Mucosa of descending colon (tissue), 3 donors: ENCODE measurements at regions not wholly inside any gene's neighbourhood (a gene's known extent, or its start where the extent isn't known, plus 50 kb on each side); places are given as distances from the start of the nearest gene placed in this dataset.

Experiments used
- ATAC-seq: fragments of 200-7000 bp; cut with Tn5 transposase; one replicate; pipeline ENCODE4 v1.9.1; 2020; ENCODE audit warnings: mild to moderate bottlenecking, moderate library complexity
- DNase-seq, 3 donors: peaks; one replicate each; pipeline ENCODE4 v3.0.0-alpha.2; 2020
- H3K36me3 ChIP-seq: fragments of 200-600 bp; one replicate; pipeline ENCODE4 v1.8.0; 2021; ENCODE audit warnings: low read depth, mild to moderate bottlenecking
- H3K4me1 ChIP-seq: fragments of 200-600 bp; one replicate; pipeline ENCODE4 v1.8.0; 2021; ENCODE audit warnings: low read depth, mild to moderate bottlenecking
- H3K4me3 ChIP-seq: fragments of 200-600 bp; one replicate; pipeline ENCODE4 v1.8.0; 2021; ENCODE audit warnings: mild to moderate bottlenecking
- H3K9me3 ChIP-seq: fragments of 200-600 bp; one replicate; pipeline ENCODE4 v1.8.0; 2021; ENCODE audit warnings: mild to moderate bottlenecking
- CTCF ChIP-seq: fragments of 200-600 bp; IDR thresholded peaks from one replicate; pipeline ENCODE4 v1.8.0; 2022; ENCODE audit warnings: antibody characterized with exemption, mild to moderate bottlenecking
- intact Hi-C, 2 donors: fragments of 100-400 bp; cut with DNase I in 1 of 2; cut with micrococcal nuclease in 1 of 2; formaldehyde crosslinking; loops; one replicate each; pipeline versions ENCODE4 v1.11.0 to v1.11.1; 2022; cut with DNase I, micrococcal nuclease
- donor health status: DM: no; HTN: no; CAD: no; lungs with moderate emphysema.
- donor health status: DM: no; HTN: no; CAD: no.
- donor health status: DM: no; HTN: yes; CAD: no.

- intact Hi-C loops: no loop called here
- Histone ChIP-seq H3K9me3 (no peaks in the 10 kb centered on the region), H3K4me1 (no peaks in the 10 kb centered on the region), H3K36me3 (no peaks in the 10 kb centered on the region), H3K4me3 (no peak overlapping the region)
- DNase-seq (no peak), ATAC-seq (no peak)
- TF ChIP-seq CTCF: no peak
Observed at GRCh38 chr7:119438315-119438714, 834.7 kb upstream of the KCND2 start.

GRCh38 chr7:119439192-119439591 lies 833.8 kb upstream of the KCND2 start:
- Histone ChIP-seq H3K9me3 (no peaks in the 10 kb centered on the region), H3K4me3 (no peak overlapping the region), H3K36me3 (no peaks in the 10 kb centered on the region), H3K4me1 (no peaks in the 10 kb centered on the region)
- ATAC-seq (no peak), DNase-seq (no peak)
- intact Hi-C loops: no loop called here
- no peak for TF ChIP-seq CTCF

GRCh38 chr7:119452401-119452800 lies 820.6 kb upstream of the KCND2 start:
- H3K9me3 ChIP-seq: no peaks in the 10 kb centered on the region
- ATAC-seq: no peak
- H3K36me3 ChIP-seq: no peaks in the 10 kb centered on the region
- no peak for DNase-seq
- TF ChIP-seq CTCF: no peak
- no peaks in the 10 kb centered on the region for H3K4me1 ChIP-seq
- H3K4me3 ChIP-seq: no peak overlapping the region
- intact Hi-C loops: no loop called here

- DNase-seq: no peak
Observed at GRCh38 chr7:119465798-119466305, 807.1 kb upstream of the KCND2 start.

GRCh38 chr7:119472408-119473038 lies 800.5 kb upstream of the KCND2 start:
- intact Hi-C loops: no loop called here
- no peaks in the 10 kb centered on the region for H3K9me3 ChIP-seq
- TF ChIP-seq CTCF: no peak
- H3K36me3 ChIP-seq: no peaks in the 10 kb centered on the region
- no peak overlapping the region for H3K4me3 ChIP-seq
- peak; percentile 88 for ATAC-seq
- DNase-seq: peak in 1 of 3 donors; percentile 9
- H3K4me1 ChIP-seq: no peaks in the 10 kb centered on the region

More at GRCh38 chr7:119465798-119466305, 807.1 kb upstream of the KCND2 start:
- no peaks in the 10 kb centered on the region for H3K9me3 ChIP-seq
- ATAC-seq: no peak
- H3K4me1 ChIP-seq: no peaks in the 10 kb centered on the region
- no peaks in the 10 kb centered on the region for H3K36me3 ChIP-seq
- TF ChIP-seq CTCF: no peak
- intact Hi-C loops: no loop called here
- no peak overlapping the region for H3K4me3 ChIP-seq

- no peaks in the 10 kb centered on the region for H3K4me1 ChIP-seq
- H3K36me3 ChIP-seq: no peaks in the 10 kb centered on the region
- no peak for TF ChIP-seq CTCF
- intact Hi-C loops: no loop called here
- ATAC-seq (peak; percentile 43), DNase-seq (no peak)
- no peak overlapping the region for H3K4me3 ChIP-seq
- no peaks in the 10 kb centered on the region for H3K9me3 ChIP-seq
Observed at GRCh38 chr7:119482209-119482608, 790.8 kb upstream of the KCND2 start.
